ENCODE measurements at regions not wholly inside any gene's neighbourhood (a gene's known extent, or its start where the extent isn't known, plus 50 kb on each side); places are given as distances from the start of the nearest gene placed in this dataset.
"Not testable (repeated sequence)": the region's sequence is repeated elsewhere in the genome, so short reads cannot be mapped to it uniquely, and the experiment has no call there.

- intact Hi-C loops (cut with micrococcal nuclease): no loop called here
- Mint-ChIP-seq H3K9me3 (no peaks in the 10 kb centered on the region), H3K27me3 (ENCODE audit: insufficient read depth) (no peaks in the 10 kb centered on the region), H3K4me1 (ENCODE audit: low read depth) (no peaks in the 10 kb centered on the region), H3K36me3 (ENCODE audit: low read depth) (no peaks in the 10 kb centered on the region), H3K4me3 (no peak overlapping the region), H3K27ac (no peak overlapping the region)
- DNase-seq (ENCODE audit: low spot score): no peak
These were observed 668.0 kb upstream of the MBL2 start for GRCh38 chr10:53440601-53441000.

DNA sequence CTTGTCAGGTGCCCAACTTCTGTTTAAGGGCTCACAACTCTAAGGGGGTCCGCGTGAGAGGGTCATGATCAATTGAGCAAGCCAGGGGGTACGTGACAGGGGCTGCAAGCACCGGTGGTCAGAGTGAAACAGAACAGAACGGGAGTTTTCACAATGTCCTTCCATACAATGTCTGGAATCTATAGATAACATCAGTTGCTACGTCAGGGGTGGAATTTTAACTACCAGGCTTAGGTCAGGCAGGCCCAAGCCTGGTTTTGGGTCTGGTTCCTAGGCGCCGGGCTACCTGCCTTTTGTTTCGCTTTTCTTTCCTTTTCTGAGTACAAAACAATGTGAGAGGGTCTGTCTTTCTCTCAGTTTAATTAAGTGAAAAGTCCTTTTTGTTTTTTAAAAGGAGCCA lies 666.5 kb upstream of the MBL2 start:
- H3K4me3 Mint-ChIP-seq; H3K36me3 Mint-ChIP-seq (ENCODE audit: low read depth); H3K27ac Mint-ChIP-seq; H3K27me3 Mint-ChIP-seq (ENCODE audit: insufficient read depth); DNase-seq (ENCODE audit: low spot score); H3K9me3 Mint-ChIP-seq; H3K4me1 Mint-ChIP-seq (ENCODE audit: low read depth); intact Hi-C loops (cut with micrococcal nuclease): not testable (repeated sequence)

GRCh38 chr10:53434413-53434812 lies 661.8 kb upstream of the MBL2 start:
- no peaks in the 10 kb centered on the region for H3K36me3 Mint-ChIP-seq (ENCODE audit: low read depth)
- no peak for DNase-seq (ENCODE audit: low spot score)
- peaks cover 3% of the 10 kb centered on the region for H3K9me3 Mint-ChIP-seq
- no peak overlapping the region for H3K27ac Mint-ChIP-seq
- intact Hi-C loops (cut with micrococcal nuclease): no loop called here
- no peaks in the 10 kb centered on the region for H3K27me3 Mint-ChIP-seq (ENCODE audit: insufficient read depth)
- H3K4me1 Mint-ChIP-seq (ENCODE audit: low read depth): no peaks in the 10 kb centered on the region
- no peak overlapping the region for H3K4me3 Mint-ChIP-seq

DNA sequence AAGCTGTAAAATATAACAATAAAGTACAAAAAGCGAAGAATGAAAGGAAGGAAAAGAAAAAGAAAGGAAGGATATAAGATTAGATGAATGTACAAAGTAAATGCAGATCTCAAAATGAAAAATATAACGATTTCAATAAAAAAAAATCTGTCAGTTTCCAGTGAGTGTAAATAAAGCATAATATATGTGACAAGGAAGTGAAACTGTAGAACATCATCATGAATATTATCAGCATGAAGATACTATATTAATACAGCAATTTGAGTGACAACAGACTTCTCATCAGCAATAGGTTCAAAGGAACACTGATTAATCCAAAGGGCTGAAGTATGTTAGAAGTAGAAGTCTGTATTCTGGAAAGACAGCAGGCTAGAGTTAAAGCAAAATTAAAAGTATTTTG lies 659.5 kb upstream of the MBL2 start:
- no peak overlapping the region for H3K27ac Mint-ChIP-seq
- H3K9me3 Mint-ChIP-seq: peaks cover 8% of the 10 kb centered on the region

GRCh38 chr10:53430974-53431373 lies 658.4 kb upstream of the MBL2 start:
- Mint-ChIP-seq H3K36me3 (ENCODE audit: low read depth) (no peaks in the 10 kb centered on the region), H3K4me3 (no peak overlapping the region), H3K27ac (no peak overlapping the region), H3K27me3 (ENCODE audit: insufficient read depth) (no peaks in the 10 kb centered on the region), H3K4me1 (ENCODE audit: low read depth) (no peaks in the 10 kb centered on the region), H3K9me3 (peaks cover 8% of the 10 kb centered on the region)
- intact Hi-C loops (cut with micrococcal nuclease): no loop called here
- DNase-seq (ENCODE audit: low spot score): no peak

More for the DNA sequence above, 659.5 kb upstream of the MBL2 start:
- no peaks in the 10 kb centered on the region for H3K4me1 Mint-ChIP-seq (ENCODE audit: low read depth)
- H3K27me3 Mint-ChIP-seq (ENCODE audit: insufficient read depth): no peaks in the 10 kb centered on the region
- H3K4me3 Mint-ChIP-seq: no peak overlapping the region
- intact Hi-C loops (cut with micrococcal nuclease): no loop called here
- H3K36me3 Mint-ChIP-seq (ENCODE audit: low read depth): no peaks in the 10 kb centered on the region
- DNase-seq (ENCODE audit: low spot score): no peak

DNA sequence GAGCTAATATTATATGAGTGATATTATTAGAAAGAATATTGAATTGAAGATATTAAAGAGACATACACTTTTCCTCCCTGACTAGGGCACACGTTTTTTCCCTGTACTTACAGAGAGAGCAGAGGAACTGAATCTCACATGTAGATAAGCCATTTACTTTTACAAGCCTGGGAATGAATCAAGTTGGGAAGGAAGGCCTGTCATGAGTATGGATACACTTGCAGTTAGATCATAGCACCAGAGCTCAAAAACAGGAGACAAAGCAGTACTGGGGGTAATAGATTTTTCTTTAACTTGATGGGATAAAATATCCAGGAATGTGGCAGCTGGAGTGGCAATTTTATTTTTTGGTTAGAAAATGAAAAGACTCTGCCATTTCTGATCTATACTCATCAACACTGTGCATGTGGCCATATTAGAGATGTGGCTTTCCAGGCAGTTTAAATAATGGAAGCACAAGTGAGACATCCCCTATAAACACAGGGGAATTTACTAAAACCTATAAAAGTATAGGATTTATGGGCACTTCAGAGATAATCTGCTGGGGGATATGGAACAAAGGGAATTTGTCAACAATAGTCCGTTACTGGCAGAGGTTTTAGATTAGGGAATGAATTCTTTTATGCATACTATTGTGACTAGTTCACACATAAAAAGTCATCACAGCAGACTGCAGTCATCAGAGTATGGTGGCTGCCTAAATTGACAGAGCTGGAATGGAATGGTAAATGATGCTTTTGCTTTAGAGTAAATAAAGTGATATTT lies 657.7 kb upstream of the MBL2 start:
- intact Hi-C loops (cut with micrococcal nuclease): no loop called here
- no peaks in the 10 kb centered on the region for H3K36me3 Mint-ChIP-seq (ENCODE audit: low read depth)
- peaks cover 8% of the 10 kb centered on the region for H3K9me3 Mint-ChIP-seq
- H3K4me1 Mint-ChIP-seq (ENCODE audit: low read depth): no peaks in the 10 kb centered on the region
- H3K27ac Mint-ChIP-seq: no peak overlapping the region
- H3K4me3 Mint-ChIP-seq: no peak overlapping the region
- H3K27me3 Mint-ChIP-seq (ENCODE audit: insufficient read depth): no peaks in the 10 kb centered on the region
- no peak for DNase-seq (ENCODE audit: low spot score)

GRCh38 chr10:53422223-53422888 lies 649.8 kb upstream of the MBL2 start:
- H3K4me1 Mint-ChIP-seq (ENCODE audit: low read depth): no peaks in the 10 kb centered on the region
- DNase-seq (ENCODE audit: low spot score): no peak
- H3K27ac Mint-ChIP-seq: no peak overlapping the region
- intact Hi-C loops (cut with micrococcal nuclease): no loop called here
- no peaks in the 10 kb centered on the region for H3K36me3 Mint-ChIP-seq (ENCODE audit: low read depth)
- no peak overlapping the region for H3K4me3 Mint-ChIP-seq
- H3K27me3 Mint-ChIP-seq (ENCODE audit: insufficient read depth): no peaks in the 10 kb centered on the region
- peaks cover 4% of the 10 kb centered on the region for H3K9me3 Mint-ChIP-seq

DNA sequence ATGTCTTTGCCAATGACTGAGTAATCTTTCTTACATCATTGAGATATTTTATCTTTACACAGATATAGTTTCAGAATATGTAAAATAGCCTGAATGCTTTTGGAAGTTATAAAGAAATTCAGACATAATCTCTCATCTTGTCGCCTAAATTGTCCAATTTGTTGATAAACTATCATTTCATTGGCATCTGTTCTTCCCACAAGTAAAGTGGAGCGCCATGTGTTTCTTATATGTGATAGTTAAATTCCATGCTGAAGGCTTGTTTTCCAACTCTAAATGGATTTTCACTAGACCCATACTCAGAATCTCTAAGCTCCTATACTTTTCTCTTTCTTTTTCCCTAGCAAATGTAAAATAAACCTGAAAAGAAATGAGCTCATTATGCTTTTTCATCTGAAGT lies 640.1 kb upstream of the MBL2 start:
- no peaks in the 10 kb centered on the region for H3K4me1 Mint-ChIP-seq (ENCODE audit: low read depth)
- no peaks in the 10 kb centered on the region for H3K27me3 Mint-ChIP-seq (ENCODE audit: insufficient read depth)
- intact Hi-C loops (cut with micrococcal nuclease): no loop called here
- no peak for DNase-seq (ENCODE audit: low spot score)
- peaks cover 5% of the 10 kb centered on the region for H3K9me3 Mint-ChIP-seq
- H3K4me3 Mint-ChIP-seq: no peak overlapping the region
- no peak overlapping the region for H3K27ac Mint-ChIP-seq
- H3K36me3 Mint-ChIP-seq (ENCODE audit: low read depth): no peaks in the 10 kb centered on the region

DNA sequence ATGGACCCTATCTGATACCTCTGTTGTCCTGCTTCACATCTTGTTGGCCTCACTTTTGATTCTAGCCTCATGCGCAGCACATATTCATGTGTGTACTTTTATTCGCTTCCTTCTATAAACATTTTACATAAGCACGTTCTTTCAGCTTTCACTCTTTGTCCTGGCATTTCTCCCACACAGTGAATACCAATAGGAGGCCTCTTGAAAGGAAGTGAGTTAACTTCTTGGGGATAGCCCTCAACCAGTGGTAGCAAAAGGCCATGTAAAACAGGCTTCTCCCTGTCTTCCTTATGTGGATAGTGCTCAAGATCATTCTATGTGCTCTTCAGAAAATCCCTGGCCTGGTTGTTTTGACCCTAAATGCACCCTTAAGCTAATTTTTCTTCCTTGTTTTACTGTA lies 633.9 kb upstream of the MBL2 start:
- no peak for DNase-seq (ENCODE audit: low spot score)
- no peaks in the 10 kb centered on the region for H3K4me1 Mint-ChIP-seq (ENCODE audit: low read depth)
- H3K36me3 Mint-ChIP-seq (ENCODE audit: low read depth): no peaks in the 10 kb centered on the region
- no peak overlapping the region for H3K27ac Mint-ChIP-seq
- peaks cover 4% of the 10 kb centered on the region for H3K9me3 Mint-ChIP-seq
- intact Hi-C loops (cut with micrococcal nuclease): no loop called here
- no peaks in the 10 kb centered on the region for H3K27me3 Mint-ChIP-seq (ENCODE audit: insufficient read depth)
- no peak overlapping the region for H3K4me3 Mint-ChIP-seq

GRCh38 chr10:53403688-53404087 lies 631.1 kb upstream of the MBL2 start:
- Mint-ChIP-seq H3K36me3 (ENCODE audit: low read depth) (no peaks in the 10 kb centered on the region), H3K9me3 (peaks cover 11% of the 10 kb centered on the region), H3K4me1 (ENCODE audit: low read depth) (no peaks in the 10 kb centered on the region), H3K4me3 (no peak overlapping the region), H3K27ac (no peak overlapping the region), H3K27me3 (ENCODE audit: insufficient read depth) (no peaks in the 10 kb centered on the region)
- intact Hi-C loops (cut with micrococcal nuclease): no loop called here
- DNase-seq (ENCODE audit: low spot score): no peak

DNA sequence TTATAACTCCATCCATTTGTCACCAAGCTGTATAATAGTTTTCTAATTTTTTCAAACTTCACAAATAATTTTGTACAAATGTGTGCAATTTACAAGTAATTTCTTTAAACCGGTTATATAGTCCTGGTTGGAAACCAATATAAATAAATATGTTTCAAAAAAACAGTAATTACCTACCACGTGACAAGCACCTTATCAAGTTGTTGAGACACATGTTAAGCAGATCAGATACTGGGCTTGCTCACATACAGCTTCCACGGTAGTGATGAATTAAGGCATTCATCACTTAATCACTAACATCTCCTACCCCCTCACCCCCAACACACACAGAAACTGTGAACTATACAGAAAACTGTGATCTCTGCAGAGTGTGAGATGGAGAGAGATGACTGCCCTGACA lies 630.0 kb upstream of the MBL2 start:
- no peak for DNase-seq (ENCODE audit: low spot score)
- intact Hi-C loops (cut with micrococcal nuclease): no loop called here
- Mint-ChIP-seq H3K4me3 (no peak overlapping the region), H3K9me3 (peaks cover 14% of the 10 kb centered on the region), H3K4me1 (ENCODE audit: low read depth) (no peaks in the 10 kb centered on the region), H3K36me3 (ENCODE audit: low read depth) (no peaks in the 10 kb centered on the region), H3K27ac (no peak overlapping the region), H3K27me3 (ENCODE audit: insufficient read depth) (no peaks in the 10 kb centered on the region)

DNA sequence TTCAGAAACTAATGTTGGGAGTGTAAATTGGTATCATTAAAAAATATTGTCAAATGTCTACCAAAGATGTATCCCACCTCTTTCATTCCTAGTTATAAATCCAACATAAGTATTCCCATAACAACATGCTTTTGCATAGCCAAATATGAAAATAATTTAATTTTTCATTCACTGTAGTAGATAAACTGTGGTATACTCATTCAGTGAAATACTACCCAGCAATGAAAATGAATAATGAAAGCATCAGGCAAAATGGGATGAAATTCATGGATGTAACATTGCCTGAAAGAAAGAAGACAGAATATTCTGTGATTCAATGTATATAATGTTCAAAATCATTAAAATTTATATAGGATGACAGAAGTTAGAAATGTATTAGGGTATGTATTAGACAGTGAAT lies 629.0 kb upstream of the MBL2 start:
- intact Hi-C loops (cut with micrococcal nuclease): no loop called here
- no peak overlapping the region for H3K27ac Mint-ChIP-seq
- no peaks in the 10 kb centered on the region for H3K27me3 Mint-ChIP-seq (ENCODE audit: insufficient read depth)
- H3K9me3 Mint-ChIP-seq: peaks cover 17% of the 10 kb centered on the region
- DNase-seq (ENCODE audit: low spot score): no peak
- no peak overlapping the region for H3K4me3 Mint-ChIP-seq
- no peaks in the 10 kb centered on the region for H3K36me3 Mint-ChIP-seq (ENCODE audit: low read depth)
- no peaks in the 10 kb centered on the region for H3K4me1 Mint-ChIP-seq (ENCODE audit: low read depth)

DNA sequence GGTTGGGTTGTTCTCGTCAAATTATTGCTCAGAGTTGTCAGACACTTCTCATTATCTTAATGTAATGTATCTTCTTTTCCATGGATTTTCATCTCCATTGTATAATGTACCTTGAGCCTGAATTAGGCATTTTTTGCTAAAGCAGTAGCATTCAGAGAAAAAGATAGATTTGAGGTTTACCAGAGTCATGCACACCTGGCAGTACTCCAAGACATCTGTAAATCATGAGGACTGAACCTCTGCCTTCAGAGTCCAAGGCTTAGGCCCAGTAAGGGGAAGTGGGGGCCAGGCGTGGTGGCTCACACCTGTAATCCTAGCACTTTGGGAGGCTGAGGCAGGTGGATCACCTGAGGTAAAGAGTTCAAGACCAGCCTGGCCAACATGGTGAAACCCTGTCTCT lies 624.3 kb upstream of the MBL2 start:
- intact Hi-C loops (cut with micrococcal nuclease): no loop called here
- H3K4me1 Mint-ChIP-seq (ENCODE audit: low read depth): no peaks in the 10 kb centered on the region
- no peak overlapping the region for H3K27ac Mint-ChIP-seq
- H3K27me3 Mint-ChIP-seq (ENCODE audit: insufficient read depth): no peaks in the 10 kb centered on the region
- H3K36me3 Mint-ChIP-seq (ENCODE audit: low read depth): no peaks in the 10 kb centered on the region
- DNase-seq (ENCODE audit: low spot score): no peak
- H3K4me3 Mint-ChIP-seq: no peak overlapping the region
- peaks cover 34% of the 10 kb centered on the region for H3K9me3 Mint-ChIP-seq
